HEK293 (cell line): ENCODE measurements at regions not wholly inside any gene's neighbourhood (a gene's known extent, or its start where the extent isn't known, plus 50 kb on each side); places are given as distances from the start of the nearest gene placed in this dataset.

Experiments
- CTCF ChIA-PET: fragments of 350-600 bp; formaldehyde crosslinking; extraction: SDS; loops from one replicate; lab custom pipeline; 2021; ENCODE audit warnings: antibody characterized with exemption; lab: Yijun Ruan, JAX
- POLR2A ChIA-PET: fragments of 300-600 bp; formaldehyde crosslinking; extraction: SDS; loops from one replicate; lab custom pipeline; 2020; ENCODE audit warnings: antibody characterized with exemption, inconsistent platforms; lab: Yijun Ruan, JAX
- H3K27ac ChIP-seq: fragments of 200-500 bp; sonication (Bioruptor generic); 2 replicates; pipeline ENCODE4 v1.5.1; 2014; ENCODE audit warnings: low read depth, low read length, control low read depth, inconsistent platforms; ENCODE audit errors: extremely low read depth
- H3K36me3 ChIP-seq, 2 experiments: fragments of 200-500 bp in 1 of 2; sonication (Bioruptor generic) in 1 of 2; 1 replicate in 1 of 2; 2 replicates in 1 of 2; pipeline ENCODE4 v1.5.1; 2014 to 2017; ENCODE audit warnings: inconsistent platforms in 2 of 2, low read length in 2 of 2; ENCODE audit not compliant: control insufficient read depth in 2 of 2, insufficient read depth in 1 of 2
- H3K4me1 ChIP-seq: fragments of 200-500 bp; sonication (Bioruptor generic); 2 replicates; pipeline ENCODE4 v1.5.1; 2014; ENCODE audit warnings: mild to moderate bottlenecking, low read length, inconsistent platforms; ENCODE audit not compliant: control insufficient read depth, insufficient read depth
- H3K4me3 ChIP-seq: 2 replicates; pipeline ENCODE4 v1.5.1; 2011; ENCODE audit warnings: low read depth, mild to moderate bottlenecking, control low read depth, low read length, moderate library complexity
- H3K9me3 ChIP-seq: fragments of 200-500 bp; sonication (Bioruptor generic); 2 replicates; pipeline ENCODE4 v1.5.1; 2014; ENCODE audit warnings: low read depth, low read length, inconsistent platforms; ENCODE audit not compliant: control insufficient read depth, insufficient read depth
- BCL11A ChIP-seq: fragments of 450-650 bp; formaldehyde crosslinking; IDR thresholded peaks from 2 replicates; pipeline ENCODE4 v1.5.1; 2016; ENCODE audit warnings: low read depth, missing biosample characterization, missing genetic modification characterization
- HOXC10 ChIP-seq: sonication (generic); formaldehyde crosslinking; IDR thresholded peaks from 2 replicates; pipeline ENCODE4 v1.8.1; 2023; ENCODE audit warnings: mild to moderate bottlenecking, missing genetic modification reagents
- PBX3 ChIP-seq: sonication (generic); formaldehyde crosslinking; IDR thresholded peaks from 2 replicates; pipeline ENCODE4 v1.8.1; 2022; ENCODE audit warnings: mild to moderate bottlenecking, moderate library complexity, missing genetic modification reagents
- PRDM4 ChIP-seq: fragments of 450-650 bp; formaldehyde crosslinking; IDR thresholded peaks from 2 replicates; pipeline ENCODE4 v1.5.1; 2017; ENCODE audit warnings: missing biosample characterization, missing genetic modification characterization
- SETDB1 ChIP-seq: IDR thresholded peaks from one replicate; pipeline ENCODE4 v1.6.1; 2017; ENCODE audit warnings: mild to moderate bottlenecking, low read length, moderate library complexity, mixed read lengths; ENCODE audit not compliant: insufficient read length
- ZBTB20 ChIP-seq: fragments of 450-650 bp; formaldehyde crosslinking; IDR thresholded peaks from 2 replicates; pipeline ENCODE4 v1.5.1; 2016; ENCODE audit warnings: missing biosample characterization, missing genetic modification characterization
- ZBTB21 ChIP-seq: fragments of 450-650 bp; formaldehyde crosslinking; IDR thresholded peaks from 2 replicates; pipeline ENCODE4 v1.5.1; 2017; ENCODE audit warnings: missing biosample characterization, missing genetic modification characterization
- ZNF10 ChIP-seq: fragments of 450-650 bp; formaldehyde crosslinking; IDR thresholded peaks from 2 replicates; pipeline ENCODE4 v1.5.1; 2017; ENCODE audit warnings: missing biosample characterization, missing genetic modification characterization
- ZNF146 ChIP-seq: fragments of 450-650 bp; formaldehyde crosslinking; IDR thresholded peaks from 2 replicates; pipeline ENCODE4 v1.5.1; 2016; ENCODE audit warnings: missing biosample characterization, missing genetic modification characterization
- ZNF19 ChIP-seq: fragments of 450-650 bp; formaldehyde crosslinking; IDR thresholded peaks from 2 replicates; pipeline ENCODE4; 2016; ENCODE audit warnings: missing biosample characterization, missing genetic modification characterization, low read depth
- ZNF214 ChIP-seq: fragments of 450-650 bp; formaldehyde crosslinking; IDR thresholded peaks from 2 replicates; pipeline ENCODE4 v1.5.1; 2017; ENCODE audit warnings: missing biosample characterization, mild to moderate bottlenecking, missing genetic modification characterization, borderline replicate concordance
- ZNF311 ChIP-seq: fragments of 450-650 bp; formaldehyde crosslinking; IDR thresholded peaks from 2 replicates; pipeline ENCODE4 v1.5.1; 2017; ENCODE audit warnings: missing biosample characterization, missing genetic modification characterization, borderline replicate concordance
- ZNF335 ChIP-seq: fragments of 450-650 bp; formaldehyde crosslinking; conservative IDR thresholded peaks from 2 replicates; pipeline ENCODE4 v1.5.1; 2016; ENCODE audit warnings: missing biosample characterization, missing genetic modification characterization
- ZNF626 ChIP-seq: fragments of 450-650 bp; sonication (Bioruptor Pico); formaldehyde crosslinking; IDR thresholded peaks from 2 replicates; pipeline ENCODE4 v1.5.1; 2018; ENCODE audit warnings: missing biosample characterization, missing genetic modification characterization, inconsistent platforms
- ZNF639 ChIP-seq: fragments of 450-650 bp; formaldehyde crosslinking; IDR thresholded peaks from 2 replicates; pipeline ENCODE4 v1.5.1; 2016; ENCODE audit warnings: missing biosample characterization, missing genetic modification characterization
- ZNF660 ChIP-seq: fragments of 450-650 bp; IDR thresholded peaks from 2 replicates; pipeline ENCODE4 v1.5.1; 2018; ENCODE audit warnings: missing biosample characterization, mild to moderate bottlenecking, missing genetic modification characterization
- ZNF837 ChIP-seq: fragments of 450-650 bp; formaldehyde crosslinking; IDR thresholded peaks from 2 replicates; pipeline ENCODE4 v1.5.1; 2016; ENCODE audit warnings: missing biosample characterization, missing genetic modification characterization
- ZSCAN23 ChIP-seq: fragments of 450-650 bp; formaldehyde crosslinking; IDR thresholded peaks from 2 replicates; pipeline ENCODE4 v1.5.1; 2016; ENCODE audit warnings: missing biosample characterization, missing genetic modification characterization
- ZSCAN5A ChIP-seq: fragments of 450-650 bp; formaldehyde crosslinking; IDR thresholded peaks from 2 replicates; pipeline ENCODE4 v1.5.1; 2016; ENCODE audit warnings: missing biosample characterization, missing genetic modification characterization
- TF ChIP-seq, protein P1 (sequence below): fragments of 450-650 bp; IDR thresholded peaks from 2 replicates; pipeline ENCODE4 v1.5.1; 2018; ENCODE audit warnings: missing biosample characterization, mild to moderate bottlenecking, missing genetic modification characterization
- TF ChIP-seq, protein P2 (sequence below): fragments of 450-650 bp; formaldehyde crosslinking; IDR thresholded peaks from 2 replicates; pipeline ENCODE4 v1.5.1; 2017; ENCODE audit warnings: missing biosample characterization, missing genetic modification characterization

DNA sequence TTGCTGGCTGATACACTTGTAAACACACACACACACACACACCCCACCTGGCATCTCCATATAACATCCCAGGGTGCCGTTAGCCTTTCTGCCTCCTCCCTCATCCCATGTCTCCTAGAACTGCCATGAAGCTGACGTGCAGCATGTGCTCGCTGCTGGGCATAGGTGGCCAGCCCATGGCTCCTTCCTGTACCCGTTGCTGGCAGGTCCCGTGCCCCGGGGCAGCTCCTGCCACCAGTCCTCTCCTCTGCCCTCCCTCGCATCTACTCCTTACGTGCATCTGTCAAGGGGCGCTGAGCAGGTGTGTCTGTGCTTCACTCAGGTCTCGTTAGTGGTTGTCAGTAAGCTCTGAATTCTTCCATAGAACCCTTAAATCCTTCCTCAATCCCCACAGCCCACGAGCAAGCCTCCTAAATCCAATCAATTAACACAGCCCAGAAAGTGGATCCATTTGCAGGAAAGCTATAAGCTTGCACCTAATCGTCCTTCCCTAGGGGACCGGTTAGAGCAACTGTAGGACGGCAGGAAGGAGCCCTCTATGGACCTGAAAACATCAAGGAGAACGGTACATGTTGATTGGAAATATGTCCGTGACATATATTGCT, 218.1 kb upstream of the FOXF1 start (continued):
- TF ChIP-seq PRDM4, result no peak
- TF ChIP-seq ZBTB20 (tag by site-specific recombination), result no peak
- TF ChIP-seq ZNF311 (tag by site-specific recombination), result no peak
- TF ChIP-seq PBX3, result no peak
- no peak for TF ChIP-seq ZSCAN5A (tag by site-specific recombination)
- no peak for TF ChIP-seq SETDB1
- no peak for TF ChIP-seq ZNF10 (tag by site-specific recombination)
- TF ChIP-seq ZNF335 (tag by site-specific recombination), result no peak

DNA sequence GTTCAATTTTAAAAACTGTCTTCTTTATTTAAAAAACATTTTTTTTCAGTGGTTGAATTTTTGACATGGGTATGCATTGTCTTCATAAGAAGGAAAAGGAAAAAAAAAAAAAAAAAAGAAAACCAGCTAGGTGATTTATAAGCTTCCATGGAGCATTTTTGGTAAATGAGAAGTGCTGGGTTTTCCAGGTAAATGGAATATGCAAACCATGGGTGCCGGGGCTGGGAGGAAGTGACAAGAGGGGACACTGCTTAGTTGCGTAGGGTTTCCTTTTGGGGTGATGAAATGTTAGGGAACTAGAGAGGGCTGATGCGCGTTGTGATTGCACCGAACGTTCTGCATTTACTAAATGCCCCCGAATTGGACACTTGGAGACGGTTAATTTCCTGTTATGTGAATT, 217.4 kb upstream of the FOXF1 start:
- H3K9me3 ChIP-seq, result no peaks in the 10 kb centered on the region
- TF ChIP-seq, protein P1, sequence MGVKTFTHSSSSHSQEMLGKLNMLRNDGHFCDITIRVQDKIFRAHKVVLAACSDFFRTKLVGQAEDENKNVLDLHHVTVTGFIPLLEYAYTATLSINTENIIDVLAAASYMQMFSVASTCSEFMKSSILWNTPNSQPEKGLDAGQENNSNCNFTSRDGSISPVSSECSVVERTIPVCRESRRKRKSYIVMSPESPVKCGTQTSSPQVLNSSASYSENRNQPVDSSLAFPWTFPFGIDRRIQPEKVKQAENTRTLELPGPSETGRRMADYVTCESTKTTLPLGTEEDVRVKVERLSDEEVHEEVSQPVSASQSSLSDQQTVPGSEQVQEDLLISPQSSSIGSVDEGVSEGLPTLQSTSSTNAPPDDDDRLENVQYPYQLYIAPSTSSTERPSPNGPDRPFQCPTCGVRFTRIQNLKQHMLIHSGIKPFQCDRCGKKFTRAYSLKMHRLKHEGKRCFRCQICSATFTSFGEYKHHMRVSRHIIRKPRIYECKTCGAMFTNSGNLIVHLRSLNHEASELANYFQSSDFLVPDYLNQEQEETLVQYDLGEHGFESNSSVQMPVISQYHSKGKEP (tag by site-specific recombination), result no peak
- TF ChIP-seq ZNF19 (no peak), ZNF214 (tag by site-specific recombination) (no peak), ZSCAN23 (tag by site-specific recombination) (no peak), ZBTB21 (no peak), ZNF639 (tag by site-specific recombination) (no peak), ZNF146 (tag by site-specific recombination) (no peak), ZNF626 (tag by site-specific recombination) (no peak), ZNF660 (tag by site-specific recombination) (no peak), BCL11A (no peak), ZNF837 (tag by site-specific recombination) (no peak), HOXC10 (CRISPR knock-in tag) (no peak)
- TF ChIP-seq, protein P2, sequence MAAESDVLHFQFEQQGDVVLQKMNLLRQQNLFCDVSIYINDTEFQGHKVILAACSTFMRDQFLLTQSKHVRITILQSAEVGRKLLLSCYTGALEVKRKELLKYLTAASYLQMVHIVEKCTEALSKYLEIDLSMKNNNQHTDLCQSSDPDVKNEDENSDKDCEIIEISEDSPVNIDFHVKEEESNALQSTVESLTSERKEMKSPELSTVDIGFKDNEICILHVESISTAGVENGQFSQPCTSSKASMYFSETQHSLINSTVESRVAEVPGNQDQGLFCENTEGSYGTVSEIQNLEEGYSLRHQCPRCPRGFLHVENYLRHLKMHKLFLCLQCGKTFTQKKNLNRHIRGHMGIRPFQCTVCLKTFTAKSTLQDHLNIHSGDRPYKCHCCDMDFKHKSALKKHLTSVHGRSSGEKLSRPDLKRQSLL, result no peak
- TF ChIP-seq, all 188 proteins: peak for 0
- Histone ChIP-seq H3K4me1 (no peaks in the 10 kb centered on the region), H3K4me3 (no peak overlapping the region), H3K27ac (no peak overlapping the region), H3K36me3 (no peaks in the 10 kb centered on the region)
- POLR2A ChIA-PET, result no interaction called here
- CTCF ChIA-PET, result no interaction called here
